ENCODE measurements at regions not wholly inside any gene's neighbourhood (a gene's known extent, or its start where the extent isn't known, plus 50 kb on each side); places are given as distances from the start of the nearest gene placed in this dataset.
"Not testable (repeated sequence)": the region's sequence is repeated elsewhere in the genome, so short reads cannot be mapped to it uniquely, and the experiment has no call there.

- ATAC-seq (no peak), DNase-seq (no peak)
- H3K4me3 Mint-ChIP-seq = no peak overlapping the region
- H3K36me3 Mint-ChIP-seq (ENCODE audit: low read depth) = no peaks in the 10 kb centered on the region
- ChIA-PET CTCF (no interaction called here), POLR2A (no interaction called here)
- no peaks in the 10 kb centered on the region for H3K4me1 Mint-ChIP-seq (ENCODE audit: low read depth)
- H3K9me3 Mint-ChIP-seq (ENCODE audit: insufficient read depth) = peaks cover 11% of the 10 kb centered on the region
- H3K27me3 Mint-ChIP-seq (ENCODE audit: low read depth) = no peaks in the 10 kb centered on the region
- H3K27ac Mint-ChIP-seq = no peak overlapping the region
Measured at GRCh38 chr5:97575322-97575721, 392.3 kb upstream of the RIOK2 start.

GRCh38 chr5:97576956-97577355 is 393.9 kb upstream of the RIOK2 start:
- no peak for ATAC-seq
- no peak overlapping the region for H3K27ac Mint-ChIP-seq

GRCh38 chr5:97579977-97580376 is 396.9 kb upstream of the RIOK2 start:
- H3K27ac Mint-ChIP-seq; POLR2A ChIA-PET; H3K4me3 Mint-ChIP-seq; ATAC-seq; H3K27me3 Mint-ChIP-seq (ENCODE audit: low read depth); H3K4me1 Mint-ChIP-seq (ENCODE audit: low read depth); H3K9me3 Mint-ChIP-seq (ENCODE audit: insufficient read depth); DNase-seq; H3K36me3 Mint-ChIP-seq (ENCODE audit: low read depth): not testable (repeated sequence)
- CTCF ChIA-PET = interaction anchor here (1.2 kb wide), 1 partner anchor 46 kb away, joined by 3 read pairs; no protein-coding TSS in a partner anchor

More at GRCh38 chr5:97576956-97577355, 393.9 kb upstream of the RIOK2 start:
- H3K27me3 Mint-ChIP-seq (ENCODE audit: low read depth) = no peaks in the 10 kb centered on the region
- no peak for DNase-seq
- H3K4me3 Mint-ChIP-seq = no peak overlapping the region
- ChIA-PET CTCF (no interaction called here), POLR2A (no interaction called here)
- H3K9me3 Mint-ChIP-seq (ENCODE audit: insufficient read depth) = peaks cover 4% of the 10 kb centered on the region
- H3K4me1 Mint-ChIP-seq (ENCODE audit: low read depth) = no peaks in the 10 kb centered on the region
- H3K36me3 Mint-ChIP-seq (ENCODE audit: low read depth) = no peaks in the 10 kb centered on the region

DNA sequence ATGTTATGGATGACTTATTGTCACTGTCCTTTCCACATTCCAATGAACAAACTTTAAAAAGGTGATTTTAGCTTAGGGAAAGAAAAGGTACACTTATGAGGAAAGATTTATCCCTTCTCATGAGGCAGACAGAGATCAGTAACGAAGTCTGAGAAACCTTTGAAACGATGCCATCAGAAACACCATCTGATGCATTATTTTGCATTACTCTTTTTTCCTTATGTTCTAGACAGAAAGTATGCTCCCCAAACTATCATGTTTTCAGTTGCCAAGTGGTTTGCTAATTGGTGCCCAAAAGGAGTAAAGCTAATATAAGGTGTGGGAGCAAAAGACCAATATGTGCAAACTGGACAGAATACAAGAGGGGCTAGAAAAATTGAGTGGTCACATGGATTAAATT is 397.7 kb upstream of the RIOK2 start:
- ATAC-seq = no peak
- ChIA-PET CTCF (no interaction called here), POLR2A (no interaction called here)
- Mint-ChIP-seq H3K27me3 (ENCODE audit: low read depth) (no peaks in the 10 kb centered on the region), H3K4me3 (no peak overlapping the region), H3K36me3 (ENCODE audit: low read depth) (no peaks in the 10 kb centered on the region), H3K9me3 (ENCODE audit: insufficient read depth) (peaks cover 3% of the 10 kb centered on the region), H3K4me1 (ENCODE audit: low read depth) (no peaks in the 10 kb centered on the region), H3K27ac (no peak overlapping the region)
- DNase-seq = no peak

GRCh38 chr5:97591781-97592180 is 408.7 kb upstream of the RIOK2 start:
- ChIA-PET POLR2A (no interaction called here), CTCF (no interaction called here)
- ATAC-seq = no peak
- H3K9me3 Mint-ChIP-seq (ENCODE audit: insufficient read depth) = no peaks in the 10 kb centered on the region
- no peak for DNase-seq
- no peak overlapping the region for H3K4me3 Mint-ChIP-seq
- no peak overlapping the region for H3K27ac Mint-ChIP-seq
- no peaks in the 10 kb centered on the region for H3K27me3 Mint-ChIP-seq (ENCODE audit: low read depth)
- no peaks in the 10 kb centered on the region for H3K36me3 Mint-ChIP-seq (ENCODE audit: low read depth)
- H3K4me1 Mint-ChIP-seq (ENCODE audit: low read depth) = no peaks in the 10 kb centered on the region

DNA sequence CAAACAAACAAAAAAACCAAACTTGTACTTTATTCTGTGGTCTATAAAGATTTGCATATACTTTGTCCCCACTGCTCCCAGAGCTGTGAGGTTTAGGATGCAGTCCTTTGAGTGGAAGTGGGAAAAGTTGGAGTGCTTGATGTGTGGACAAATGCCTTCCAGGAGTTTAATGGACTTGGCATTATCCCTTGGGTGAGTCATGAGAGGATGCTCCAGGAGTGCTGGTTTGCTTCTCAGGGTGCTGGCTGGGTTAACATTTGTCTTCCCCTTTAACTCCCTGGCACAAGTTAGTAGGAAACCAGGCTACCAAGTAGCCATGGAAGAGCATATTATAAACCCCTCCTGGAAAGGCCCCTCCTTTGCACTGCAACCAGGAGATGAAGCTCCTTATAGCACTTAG is 417.4 kb upstream of the RIOK2 start:
- Mint-ChIP-seq H3K9me3 (ENCODE audit: insufficient read depth) (no peaks in the 10 kb centered on the region), H3K36me3 (ENCODE audit: low read depth) (no peaks in the 10 kb centered on the region), H3K4me3 (no peak overlapping the region), H3K4me1 (ENCODE audit: low read depth) (no peaks in the 10 kb centered on the region), H3K27me3 (ENCODE audit: low read depth) (no peaks in the 10 kb centered on the region), H3K27ac (no peak overlapping the region)
- DNase-seq = no peak
- ChIA-PET CTCF (no interaction called here), POLR2A (no interaction called here)
- ATAC-seq = no peak

DNA sequence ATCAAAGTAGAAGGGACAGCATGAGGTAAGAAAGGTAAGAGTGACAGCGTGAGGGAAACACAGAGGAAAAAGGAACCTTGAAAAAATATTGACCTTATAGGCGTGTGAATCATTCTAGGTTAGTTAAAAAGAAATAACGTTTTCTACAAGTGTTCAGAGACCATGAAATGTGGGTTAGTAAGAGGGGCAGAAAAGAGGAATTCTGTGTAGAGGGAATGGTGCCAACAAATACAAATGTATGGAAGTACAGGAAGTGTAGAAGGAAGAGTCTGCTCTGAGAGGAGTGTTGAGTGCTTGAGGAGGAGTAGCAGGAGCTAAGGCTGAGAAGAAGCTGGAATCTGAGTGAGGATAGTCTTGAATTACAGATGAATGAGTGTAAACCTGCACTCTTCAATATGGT is 418.6 kb upstream of the RIOK2 start:
- Mint-ChIP-seq H3K4me3 (no peak overlapping the region), H3K27ac (no peak overlapping the region), H3K27me3 (ENCODE audit: low read depth) (no peaks in the 10 kb centered on the region), H3K9me3 (ENCODE audit: insufficient read depth) (no peaks in the 10 kb centered on the region), H3K4me1 (ENCODE audit: low read depth) (no peaks in the 10 kb centered on the region), H3K36me3 (ENCODE audit: low read depth) (no peaks in the 10 kb centered on the region)
- ChIA-PET CTCF (no interaction called here), POLR2A (interaction anchor here (0.6 kb wide), 1 partner anchor 143 kb away, joined by 3 read pairs; no protein-coding TSS in a partner anchor)
- DNase-seq (no peak), ATAC-seq (no peak)

DNA sequence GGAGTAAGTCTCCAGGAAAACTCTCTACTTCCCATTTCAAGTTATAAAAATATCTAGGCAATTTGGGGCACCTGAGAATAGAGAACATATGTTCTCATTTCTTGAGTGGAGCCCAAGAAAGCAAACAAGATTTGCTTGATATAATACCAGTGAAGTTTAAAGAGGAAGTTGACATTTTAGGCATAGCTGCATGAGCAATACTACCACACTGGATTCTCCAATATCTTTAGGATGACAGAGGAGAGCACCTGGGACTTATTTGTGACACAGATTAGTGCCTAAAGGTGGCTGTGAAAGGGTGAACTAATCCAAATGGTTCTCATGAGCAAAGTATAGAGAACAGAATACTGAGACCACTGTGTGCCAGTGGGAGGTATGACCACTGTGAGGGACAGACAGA is 423.5 kb upstream of the RIOK2 start:
- Mint-ChIP-seq H3K27ac (no peak overlapping the region), H3K27me3 (ENCODE audit: low read depth) (no peaks in the 10 kb centered on the region), H3K9me3 (ENCODE audit: insufficient read depth) (no peaks in the 10 kb centered on the region), H3K4me3 (no peak overlapping the region), H3K4me1 (ENCODE audit: low read depth) (no peaks in the 10 kb centered on the region), H3K36me3 (ENCODE audit: low read depth) (no peaks in the 10 kb centered on the region)
- ChIA-PET POLR2A (no interaction called here), CTCF (no interaction called here)
- no peak for DNase-seq
- ATAC-seq = no peak

DNA sequence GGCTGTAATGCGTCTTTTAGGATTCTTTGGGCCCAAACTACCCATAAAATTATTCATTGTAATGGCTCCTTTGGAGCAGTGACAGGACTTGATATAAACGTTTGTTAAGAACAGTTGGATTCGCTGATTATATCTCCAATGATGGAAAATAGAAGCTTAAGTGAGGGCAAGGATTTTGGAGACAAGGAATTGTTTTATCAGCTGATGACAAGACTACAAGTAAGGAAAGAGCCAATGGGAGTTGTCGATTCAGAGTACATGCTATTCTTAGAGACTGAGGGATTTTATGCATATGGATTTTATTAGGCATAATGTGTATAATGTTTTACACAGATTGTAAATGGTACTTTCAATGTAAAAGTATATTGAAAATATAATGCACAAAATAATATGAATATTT is 425.5 kb upstream of the RIOK2 start:
- POLR2A ChIA-PET = no interaction called here
- Mint-ChIP-seq H3K36me3 (ENCODE audit: low read depth) (no peaks in the 10 kb centered on the region), H3K4me1 (ENCODE audit: low read depth) (no peaks in the 10 kb centered on the region), H3K27ac (no peak overlapping the region), H3K9me3 (ENCODE audit: insufficient read depth) (no peaks in the 10 kb centered on the region), H3K4me3 (no peak overlapping the region), H3K27me3 (ENCODE audit: low read depth) (no peaks in the 10 kb centered on the region)
- ATAC-seq (no peak), DNase-seq (no peak)
- CTCF ChIA-PET = no interaction called here

- POLR2A ChIA-PET = no interaction called here
Measured at GRCh38 chr5:97618721-97619120, 435.7 kb upstream of the RIOK2 start.

GRCh38 chr5:97623441-97623840 is 440.4 kb upstream of the RIOK2 start:
- no peaks in the 10 kb centered on the region for H3K36me3 Mint-ChIP-seq (ENCODE audit: low read depth)
- H3K27ac Mint-ChIP-seq = no peak overlapping the region
- ChIA-PET CTCF (no interaction called here), POLR2A (no interaction called here)
- H3K4me3 Mint-ChIP-seq = no peak overlapping the region
- no peaks in the 10 kb centered on the region for H3K9me3 Mint-ChIP-seq (ENCODE audit: insufficient read depth)
- H3K4me1 Mint-ChIP-seq (ENCODE audit: low read depth) = no peaks in the 10 kb centered on the region
- DNase-seq (no peak), ATAC-seq (no peak)
- no peaks in the 10 kb centered on the region for H3K27me3 Mint-ChIP-seq (ENCODE audit: low read depth)

More at GRCh38 chr5:97618721-97619120, 435.7 kb upstream of the RIOK2 start:
- CTCF ChIA-PET = no interaction called here
- Mint-ChIP-seq H3K27ac (no peak overlapping the region), H3K4me1 (ENCODE audit: low read depth) (no peaks in the 10 kb centered on the region), H3K27me3 (ENCODE audit: low read depth) (no peaks in the 10 kb centered on the region), H3K36me3 (ENCODE audit: low read depth) (no peaks in the 10 kb centered on the region), H3K4me3 (no peak overlapping the region), H3K9me3 (ENCODE audit: insufficient read depth) (no peaks in the 10 kb centered on the region)
- no peak for DNase-seq
- ATAC-seq = no peak

- Mint-ChIP-seq H3K27me3 (ENCODE audit: low read depth) (no peaks in the 10 kb centered on the region), H3K4me3 (no peak overlapping the region), H3K4me1 (ENCODE audit: low read depth) (no peaks in the 10 kb centered on the region), H3K9me3 (ENCODE audit: insufficient read depth) (no peaks in the 10 kb centered on the region), H3K36me3 (ENCODE audit: low read depth) (no peaks in the 10 kb centered on the region), H3K27ac (no peak overlapping the region)
- ChIA-PET CTCF (no interaction called here), POLR2A (no interaction called here)
- DNase-seq (no peak), ATAC-seq (no peak)
Measured at GRCh38 chr5:97624886-97625285, 441.8 kb upstream of the RIOK2 start.

- DNase-seq (no peak), ATAC-seq (no peak)
- Mint-ChIP-seq H3K27ac (no peak overlapping the region), H3K27me3 (ENCODE audit: low read depth) (no peaks in the 10 kb centered on the region), H3K36me3 (ENCODE audit: low read depth) (no peaks in the 10 kb centered on the region), H3K4me3 (no peak overlapping the region), H3K4me1 (ENCODE audit: low read depth) (no peaks in the 10 kb centered on the region), H3K9me3 (ENCODE audit: insufficient read depth) (peaks cover 4% of the 10 kb centered on the region)
- ChIA-PET POLR2A (no interaction called here), CTCF (no interaction called here)
Measured at GRCh38 chr5:97627272-97627671, 444.2 kb upstream of the RIOK2 start.
